ENCODE measurements at regions not wholly inside any gene's neighbourhood (a gene's known extent, or its start where the extent isn't known, plus 50 kb on each side); places are given as distances from the start of the nearest gene placed in this dataset.

GRCh38 chr1:94640125-94640524, 98.6 kb upstream of the F3 start:
- no peak for DNase-seq (ENCODE audit: low spot score)
- in situ Hi-C loops (cut with MboI; ENCODE audit: low pct_unique_long_range_greater_than_20kb, low sequenced_read_pairs, unreplicated experiment) = no loop called here
- no peak for TF ChIP-seq CTCF (IDR thresholded peaks at IDR 0.05; ENCODE audit: extremely low read depth, insufficient read depth, missing control alignments)

- no peak for DNase-seq (ENCODE audit: low spot score)
- no peak for TF ChIP-seq CTCF (IDR thresholded peaks at IDR 0.05; ENCODE audit: extremely low read depth, insufficient read depth, missing control alignments)
- in situ Hi-C loops (cut with MboI; ENCODE audit: low pct_unique_long_range_greater_than_20kb, low sequenced_read_pairs, unreplicated experiment) = no loop called here
These were observed 95.6 kb upstream of the F3 start for GRCh38 chr1:94637121-94637520.

GRCh38 chr1:94636624-94637023, 95.1 kb upstream of the F3 start:
- no peak for TF ChIP-seq CTCF (IDR thresholded peaks at IDR 0.05; ENCODE audit: extremely low read depth, insufficient read depth, missing control alignments)
- in situ Hi-C loops (cut with MboI; ENCODE audit: low pct_unique_long_range_greater_than_20kb, low sequenced_read_pairs, unreplicated experiment) = no loop called here
- no peak for DNase-seq (ENCODE audit: low spot score)

GRCh38 chr1:94636100-94636499, 94.5 kb upstream of the F3 start:
- in situ Hi-C loops (cut with MboI; ENCODE audit: low pct_unique_long_range_greater_than_20kb, low sequenced_read_pairs, unreplicated experiment) = no loop called here
- no peak for DNase-seq (ENCODE audit: low spot score)
- no peak for TF ChIP-seq CTCF (IDR thresholded peaks at IDR 0.05; ENCODE audit: extremely low read depth, insufficient read depth, missing control alignments)

DNA sequence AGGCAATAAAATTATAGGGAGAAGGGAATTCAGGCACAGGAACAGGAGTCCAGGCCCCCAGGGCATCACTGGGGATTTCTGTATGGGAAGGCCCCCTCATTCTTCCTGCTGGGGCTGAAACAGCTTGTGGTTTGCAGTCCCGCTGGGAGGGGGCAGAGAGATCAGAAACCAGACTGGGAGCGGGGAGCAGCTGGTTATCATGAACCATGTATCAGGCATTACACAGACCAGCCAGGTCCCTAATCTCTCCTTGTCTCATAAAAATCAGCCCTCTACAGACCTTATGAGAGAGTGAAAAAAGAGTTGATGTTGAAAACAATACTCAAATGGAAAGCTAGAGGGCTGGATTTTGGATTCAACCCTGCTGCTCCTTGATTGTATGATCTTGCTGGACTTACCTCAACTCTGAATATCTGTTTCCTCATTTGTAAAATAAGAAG, 93.4 kb upstream of the F3 start:
- no peak for TF ChIP-seq CTCF (IDR thresholded peaks at IDR 0.05; ENCODE audit: extremely low read depth, insufficient read depth, missing control alignments)
- in situ Hi-C loops (cut with MboI; ENCODE audit: low pct_unique_long_range_greater_than_20kb, low sequenced_read_pairs, unreplicated experiment) = no loop called here

DNA sequence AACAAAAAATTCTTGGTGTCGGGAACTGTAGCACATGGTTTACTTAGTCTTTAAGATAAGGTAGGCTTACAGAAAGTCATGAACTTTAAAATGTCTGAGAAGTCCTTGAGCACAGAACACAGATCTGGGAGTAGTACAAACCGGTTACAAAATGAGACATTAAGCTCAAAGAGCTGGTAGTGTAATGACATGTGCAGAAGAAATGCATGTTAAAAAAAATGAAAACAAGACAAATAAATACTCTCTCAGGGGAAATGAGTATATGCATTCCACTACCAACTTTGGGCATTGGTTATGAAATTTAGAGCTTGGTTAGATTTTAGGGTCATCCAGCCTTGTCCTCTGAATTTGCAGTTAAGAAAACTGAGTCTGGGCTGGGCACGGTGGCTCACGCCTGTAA, 91.5 kb upstream of the F3 start:
- TF ChIP-seq CTCF (IDR thresholded peaks at IDR 0.05; ENCODE audit: extremely low read depth, insufficient read depth, missing control alignments) = no peak
- no peak for DNase-seq (ENCODE audit: low spot score)
- in situ Hi-C loops (cut with MboI; ENCODE audit: low pct_unique_long_range_greater_than_20kb, low sequenced_read_pairs, unreplicated experiment) = no loop called here

More for the DNA sequence above, 93.4 kb upstream of the F3 start:
- DNase-seq (ENCODE audit: low spot score) = no peak

All from GM13977 (cell line).